ENCODE measurements at regions not wholly inside any gene's neighbourhood (a gene's known extent, or its start where the extent isn't known, plus 50 kb on each side); places are given as distances from the start of the nearest gene placed in this dataset.

GRCh38 chr3:181796641-181797040, 84.9 kb downstream of the SOX2 start:
- no peaks in the 10 kb centered on the region for H3K4me1 ChIP-seq (ENCODE audit: control insufficient read depth, insufficient read depth, low read length, poor library complexity, severe bottlenecking)
- no peaks in the 10 kb centered on the region for H3K9me3 ChIP-seq (ENCODE audit: control insufficient read depth, low read length)
- no peak overlapping the region for H3K27ac ChIP-seq (ENCODE audit: low read depth, low read length, severe bottlenecking)
- H3K36me3 ChIP-seq (ENCODE audit: control insufficient read depth, insufficient read depth, low read length) = no peaks in the 10 kb centered on the region
- H3K4me3 ChIP-seq (ENCODE audit: extremely low read depth, insufficient read depth, low read length, poor library complexity, severe bottlenecking) = no peak overlapping the region
- WGBS, 2 experiments (ENCODE audit: insufficient coverage in 2 of 2) = 63 to 80% methylated on average over 1 of the region's 3 CpGs

- Histone ChIP-seq H3K4me3 (ENCODE audit: extremely low read depth, insufficient read depth, low read length, poor library complexity, severe bottlenecking) (no peak overlapping the region), H3K36me3 (ENCODE audit: control insufficient read depth, insufficient read depth, low read length) (no peaks in the 10 kb centered on the region), H3K27ac (ENCODE audit: low read depth, low read length, severe bottlenecking) (no peak overlapping the region), H3K9me3 (ENCODE audit: control insufficient read depth, low read length) (no peaks in the 10 kb centered on the region), H3K4me1 (ENCODE audit: control insufficient read depth, insufficient read depth, low read length, poor library complexity, severe bottlenecking) (no peaks in the 10 kb centered on the region)
- 83% methylated on average over 1 of the region's 2 CpGs; no CpG with 5 or more reads in 1 of the 2 experiments for WGBS, 2 experiments (ENCODE audit: insufficient coverage in 2 of 2)
Measured at GRCh38 chr3:181797431-181797830, 85.7 kb downstream of the SOX2 start.

GRCh38 chr3:181805703-181806102, 94.0 kb downstream of the SOX2 start:
- no peaks in the 10 kb centered on the region for H3K36me3 ChIP-seq (ENCODE audit: control insufficient read depth, insufficient read depth, low read length)
- no peak overlapping the region for H3K4me3 ChIP-seq (ENCODE audit: extremely low read depth, insufficient read depth, low read length, poor library complexity, severe bottlenecking)
- WGBS, 2 experiments (ENCODE audit: insufficient coverage in 2 of 2) = no CpG with 5 or more reads among the region's 2 CpGs
- H3K4me1 ChIP-seq (ENCODE audit: control insufficient read depth, insufficient read depth, low read length, poor library complexity, severe bottlenecking) = no peaks in the 10 kb centered on the region
- H3K9me3 ChIP-seq (ENCODE audit: control insufficient read depth, low read length) = no peaks in the 10 kb centered on the region
- no peak overlapping the region for H3K27ac ChIP-seq (ENCODE audit: low read depth, low read length, severe bottlenecking)

GRCh38 chr3:181808053-181808452, 96.3 kb downstream of the SOX2 start:
- H3K27ac ChIP-seq (ENCODE audit: low read depth, low read length, severe bottlenecking) = no peak overlapping the region
- H3K4me1 ChIP-seq (ENCODE audit: control insufficient read depth, insufficient read depth, low read length, poor library complexity, severe bottlenecking) = no peaks in the 10 kb centered on the region
- WGBS, 2 experiments (ENCODE audit: insufficient coverage in 2 of 2) = 92 to 94% methylated on average over 5 of the region's 5 CpGs
- H3K36me3 ChIP-seq (ENCODE audit: control insufficient read depth, insufficient read depth, low read length) = no peaks in the 10 kb centered on the region
- H3K4me3 ChIP-seq (ENCODE audit: extremely low read depth, insufficient read depth, low read length, poor library complexity, severe bottlenecking) = no peak overlapping the region
- no peaks in the 10 kb centered on the region for H3K9me3 ChIP-seq (ENCODE audit: control insufficient read depth, low read length)

GRCh38 chr3:181823716-181824115, 112.0 kb downstream of the SOX2 start:
- H3K9me3 ChIP-seq (ENCODE audit: control insufficient read depth, low read length) = no peaks in the 10 kb centered on the region
- no peak overlapping the region for H3K27ac ChIP-seq (ENCODE audit: low read depth, low read length, severe bottlenecking)
- no peaks in the 10 kb centered on the region for H3K4me1 ChIP-seq (ENCODE audit: control insufficient read depth, insufficient read depth, low read length, poor library complexity, severe bottlenecking)
- no peaks in the 10 kb centered on the region for H3K36me3 ChIP-seq (ENCODE audit: control insufficient read depth, insufficient read depth, low read length)
- no peak overlapping the region for H3K4me3 ChIP-seq (ENCODE audit: extremely low read depth, insufficient read depth, low read length, poor library complexity, severe bottlenecking)
- 98 to 100% methylated on average over 2 to 4 of the region's 4 CpGs for WGBS, 2 experiments (ENCODE audit: insufficient coverage in 2 of 2)

- 78 to 85% methylated on average over 9 of the region's 10 CpGs for WGBS, 2 experiments (ENCODE audit: insufficient coverage in 2 of 2)
- H3K9me3 ChIP-seq (ENCODE audit: control insufficient read depth, low read length) = no peaks in the 10 kb centered on the region
- H3K27ac ChIP-seq (ENCODE audit: low read depth, low read length, severe bottlenecking) = no peak overlapping the region
- H3K4me1 ChIP-seq (ENCODE audit: control insufficient read depth, insufficient read depth, low read length, poor library complexity, severe bottlenecking) = no peaks in the 10 kb centered on the region
- no peak overlapping the region for H3K4me3 ChIP-seq (ENCODE audit: extremely low read depth, insufficient read depth, low read length, poor library complexity, severe bottlenecking)
- H3K36me3 ChIP-seq (ENCODE audit: control insufficient read depth, insufficient read depth, low read length) = no peaks in the 10 kb centered on the region
Measured at GRCh38 chr3:181824961-181825360, 113.2 kb downstream of the SOX2 start.

- whole genome bisulfite sequencing, 2 experiments (ENCODE audit: insufficient coverage in 2 of 2) = 73 to 78% methylated on average over 7 to 8 of the region's 17 CpGs
- no peak overlapping the region for H3K27ac ChIP-seq (ENCODE audit: low read depth, low read length, severe bottlenecking)
- H3K9me3 ChIP-seq (ENCODE audit: control insufficient read depth, low read length) = no peaks in the 10 kb centered on the region
- H3K4me3 ChIP-seq (ENCODE audit: extremely low read depth, insufficient read depth, low read length, poor library complexity, severe bottlenecking) = no peak overlapping the region
- H3K4me1 ChIP-seq (ENCODE audit: control insufficient read depth, insufficient read depth, low read length, poor library complexity, severe bottlenecking) = no peaks in the 10 kb centered on the region
- H3K36me3 ChIP-seq (ENCODE audit: control insufficient read depth, insufficient read depth, low read length) = no peaks in the 10 kb centered on the region
Measured at GRCh38 chr3:181839039-181839915, 127.6 kb downstream of the SOX2 start.

GRCh38 chr3:181839916-181840297, 128.2 kb downstream of the SOX2 start:
- Histone ChIP-seq H3K4me3 (ENCODE audit: extremely low read depth, insufficient read depth, low read length, poor library complexity, severe bottlenecking) (no peak overlapping the region), H3K4me1 (ENCODE audit: control insufficient read depth, insufficient read depth, low read length, poor library complexity, severe bottlenecking) (no peaks in the 10 kb centered on the region), H3K27ac (ENCODE audit: low read depth, low read length, severe bottlenecking) (no peak overlapping the region), H3K36me3 (ENCODE audit: control insufficient read depth, insufficient read depth, low read length) (no peaks in the 10 kb centered on the region), H3K9me3 (ENCODE audit: control insufficient read depth, low read length) (no peaks in the 10 kb centered on the region)
- 100% methylated on average over 2 of the region's 3 CpGs; no CpG with 5 or more reads in 1 of the 2 experiments for WGBS, 2 experiments (ENCODE audit: insufficient coverage in 2 of 2)

- Histone ChIP-seq H3K36me3 (ENCODE audit: control insufficient read depth, insufficient read depth, low read length) (no peaks in the 10 kb centered on the region), H3K4me3 (ENCODE audit: extremely low read depth, insufficient read depth, low read length, poor library complexity, severe bottlenecking) (no peak overlapping the region), H3K27ac (ENCODE audit: low read depth, low read length, severe bottlenecking) (no peak overlapping the region), H3K9me3 (ENCODE audit: control insufficient read depth, low read length) (no peaks in the 10 kb centered on the region), H3K4me1 (ENCODE audit: control insufficient read depth, insufficient read depth, low read length, poor library complexity, severe bottlenecking) (no peaks in the 10 kb centered on the region)
- 91 to 100% methylated on average over 1 to 3 of the region's 3 CpGs for WGBS, 2 experiments (ENCODE audit: insufficient coverage in 2 of 2)
Measured at GRCh38 chr3:181844211-181844610, 132.5 kb downstream of the SOX2 start.

- no peak overlapping the region for H3K27ac ChIP-seq (ENCODE audit: low read depth, low read length, severe bottlenecking)
- no peaks in the 10 kb centered on the region for H3K36me3 ChIP-seq (ENCODE audit: control insufficient read depth, insufficient read depth, low read length)
- WGBS, 2 experiments (ENCODE audit: insufficient coverage in 2 of 2) = 100% methylated on average over 1 of the region's 3 CpGs; no CpG with 5 or more reads in 1 of the 2 experiments
- H3K4me3 ChIP-seq (ENCODE audit: extremely low read depth, insufficient read depth, low read length, poor library complexity, severe bottlenecking) = no peak overlapping the region
- H3K9me3 ChIP-seq (ENCODE audit: control insufficient read depth, low read length) = no peaks in the 10 kb centered on the region
- H3K4me1 ChIP-seq (ENCODE audit: control insufficient read depth, insufficient read depth, low read length, poor library complexity, severe bottlenecking) = no peaks in the 10 kb centered on the region
Measured at GRCh38 chr3:181847276-181847675, 135.6 kb downstream of the SOX2 start.

GRCh38 chr3:181851063-181851462, 139.3 kb downstream of the SOX2 start:
- 77 to 93% methylated on average over 3 of the region's 4 CpGs for WGBS, 2 experiments (ENCODE audit: insufficient coverage in 2 of 2)

More at GRCh38 chr3:181851063-181851462, 139.3 kb downstream of the SOX2 start:
- Histone ChIP-seq H3K27ac (ENCODE audit: low read depth, low read length, severe bottlenecking) (no peak overlapping the region), H3K4me3 (ENCODE audit: extremely low read depth, insufficient read depth, low read length, poor library complexity, severe bottlenecking) (no peak overlapping the region), H3K9me3 (ENCODE audit: control insufficient read depth, low read length) (no peaks in the 10 kb centered on the region), H3K4me1 (ENCODE audit: control insufficient read depth, insufficient read depth, low read length, poor library complexity, severe bottlenecking) (no peaks in the 10 kb centered on the region), H3K36me3 (ENCODE audit: control insufficient read depth, insufficient read depth, low read length) (no peaks in the 10 kb centered on the region)

All from mesodermal cell (in vitro differentiated cells).